ENCODE measurements at regions not wholly inside any gene's neighbourhood (a gene's known extent, or its start where the extent isn't known, plus 50 kb on each side); places are given as distances from the start of the nearest gene placed in this dataset.

- no peak for TF ChIP-seq CTCF (IDR thresholded peaks at IDR 0.05)
- TF ChIP-seq POLR2A (IDR thresholded peaks at IDR 0.05) = no peak
Measured at GRCh38 chr2:10226038-10226724, 76.5 kb upstream of the HPCAL1 start.

Data from adrenal gland (tissue), 5 donors.